ENCODE measurements at regions not wholly inside any gene's neighbourhood (a gene's known extent, or its start where the extent isn't known, plus 50 kb on each side); places are given as distances from the start of the nearest gene placed in this dataset.

GRCh38 chr4:124389591-124389990 is 322.9 kb downstream of the ANKRD50 start:
- Histone ChIP-seq H2AFZ (ENCODE audit: low read depth) (no peak overlapping the region), H3K4me3 (IDR thresholded peaks at IDR 0.05; ENCODE audit: insufficient read depth, low read depth, low read length) (no peak overlapping the region), H3K36me3 (ENCODE audit: insufficient read depth) (no peaks in the 10 kb centered on the region), H3K4me2 (no peak overlapping the region), H4K20me1 (ENCODE audit: insufficient read depth) (no peaks in the 10 kb centered on the region), H3K79me2 (ENCODE audit: insufficient read depth, low read depth) (no peaks in the 10 kb centered on the region), H3K27me3 (ENCODE audit: insufficient read depth, low read depth) (no peaks in the 10 kb centered on the region), H3K9ac (no peak overlapping the region), H3K4me1 (ENCODE audit: low read depth, poor library complexity, severe bottlenecking) (peaks cover 11% of the 10 kb centered on the region), H3K27ac (no peak overlapping the region)
- no peak for TF ChIP-seq CTCF (conservative IDR thresholded peaks at IDR 0.05; ENCODE audit: low read depth, low read length)

GRCh38 chr4:124390861-124391260 is 321.7 kb downstream of the ANKRD50 start:
- peaks cover 11% of the 10 kb centered on the region for H3K4me1 ChIP-seq (ENCODE audit: low read depth, poor library complexity, severe bottlenecking)
- no peak overlapping the region for H3K9ac ChIP-seq
- no peak overlapping the region for H2AFZ ChIP-seq (ENCODE audit: low read depth)
- H3K4me3 ChIP-seq (IDR thresholded peaks at IDR 0.05; ENCODE audit: insufficient read depth, low read depth, low read length) = no peak overlapping the region
- no peaks in the 10 kb centered on the region for H3K79me2 ChIP-seq (ENCODE audit: insufficient read depth, low read depth)
- no peak overlapping the region for H3K4me2 ChIP-seq
- H3K36me3 ChIP-seq (ENCODE audit: insufficient read depth) = no peaks in the 10 kb centered on the region
- TF ChIP-seq CTCF (conservative IDR thresholded peaks at IDR 0.05; ENCODE audit: low read depth, low read length) = no peak
- no peak overlapping the region for H3K27ac ChIP-seq
- no peaks in the 10 kb centered on the region for H3K27me3 ChIP-seq (ENCODE audit: insufficient read depth, low read depth)
- no peaks in the 10 kb centered on the region for H4K20me1 ChIP-seq (ENCODE audit: insufficient read depth)

- Histone ChIP-seq H3K36me3 (ENCODE audit: insufficient read depth) (no peaks in the 10 kb centered on the region; the same call in 1 of the 2 replicates), H3K79me2 (ENCODE audit: insufficient read depth, low read depth) (no peaks in the 10 kb centered on the region)
- no peak for TF ChIP-seq CTCF (conservative IDR thresholded peaks at IDR 0.05; ENCODE audit: low read depth, low read length)
These were observed 316.2 kb downstream of the ANKRD50 start for GRCh38 chr4:124396333-124396732.

GRCh38 chr4:124401606-124402005 is 310.9 kb downstream of the ANKRD50 start:
- Histone ChIP-seq H3K4me2 (no peak overlapping the region), H2AFZ (ENCODE audit: low read depth) (no peak overlapping the region), H3K36me3 (ENCODE audit: insufficient read depth) (no peaks in the 10 kb centered on the region; the same call in 1 of the 2 replicates), H3K4me3 (IDR thresholded peaks at IDR 0.05; ENCODE audit: insufficient read depth, low read depth, low read length) (no peak overlapping the region), H3K27ac (no peak overlapping the region), H4K20me1 (ENCODE audit: insufficient read depth) (no peaks in the 10 kb centered on the region), H3K4me1 (ENCODE audit: low read depth, poor library complexity, severe bottlenecking) (no peaks in the 10 kb centered on the region), H3K27me3 (ENCODE audit: insufficient read depth, low read depth) (no peaks in the 10 kb centered on the region), H3K79me2 (ENCODE audit: insufficient read depth, low read depth) (no peaks in the 10 kb centered on the region), H3K9ac (no peak overlapping the region)
- no peak for TF ChIP-seq CTCF (conservative IDR thresholded peaks at IDR 0.05; ENCODE audit: low read depth, low read length)

More at GRCh38 chr4:124396333-124396732, 316.2 kb downstream of the ANKRD50 start:
- Histone ChIP-seq H3K4me2 (no peak overlapping the region), H3K27ac (no peak overlapping the region), H2AFZ (ENCODE audit: low read depth) (no peak overlapping the region), H4K20me1 (ENCODE audit: insufficient read depth) (no peaks in the 10 kb centered on the region), H3K27me3 (ENCODE audit: insufficient read depth, low read depth) (no peaks in the 10 kb centered on the region), H3K9ac (no peak overlapping the region), H3K4me1 (ENCODE audit: low read depth, poor library complexity, severe bottlenecking) (no peaks in the 10 kb centered on the region), H3K4me3 (IDR thresholded peaks at IDR 0.05; ENCODE audit: insufficient read depth, low read depth, low read length) (no peak overlapping the region)

All from KMS-11 (cell line).